ENCODE measurements at regions not wholly inside any gene's neighbourhood (a gene's known extent, or its start where the extent isn't known, plus 50 kb on each side); places are given as distances from the start of the nearest gene placed in this dataset.

- DNase-seq (ENCODE audit: low read depth in 2 of 2), result no peak
- Histone ChIP-seq H3K27me3 (ENCODE audit: control insufficient read depth, insufficient read depth, low read length) (no peaks in the 10 kb centered on the region), H3K79me2 (ENCODE audit: control insufficient read depth, insufficient read depth, low read length) (no peaks in the 10 kb centered on the region), H3K4me2 (ENCODE audit: extremely low read depth, insufficient read depth, low read length) (no peak overlapping the region), H4K20me1 (ENCODE audit: control insufficient read depth, extremely low read depth, insufficient read depth, low read length) (no peaks in the 10 kb centered on the region), H3K36me3 (ENCODE audit: control insufficient read depth, insufficient read depth, low read length) (no peaks in the 10 kb centered on the region), H2AFZ (ENCODE audit: low read length) (no peak overlapping the region), H3K9ac (ENCODE audit: insufficient read depth, low read length) (no peak overlapping the region), H3K9me3 (ENCODE audit: control insufficient read depth, insufficient read depth, low read depth, low read length) (no peaks in the 10 kb centered on the region), H3K4me1 (ENCODE audit: control insufficient read depth, extremely low read depth, insufficient read depth, low read length) (peaks cover 19% of the 10 kb centered on the region), H3K27ac (ENCODE audit: insufficient read depth, low read length) (no peak overlapping the region), H3K4me3 (replicated peaks in 1 of 4; ENCODE audit: control extremely low read depth in 1 of 4, insufficient read depth in 1 of 4, low read depth in 3 of 4, low read length in 4 of 4) (no peak overlapping the region)
- TF ChIP-seq CTCF (conservative IDR thresholded peaks at IDR 0.05 in 1 of 2, IDR thresholded peaks at IDR 0.05 in 1 of 2; ENCODE audit: low read depth in 1 of 2, low read length in 2 of 2), result no peak
- no peak for TF ChIP-seq EZH2 (IDR thresholded peaks at IDR 0.05; ENCODE audit: low read length, missing control alignments)
Measured at GRCh38 chr16:65545413-65545956, 423.6 kb upstream of the CDH11 start.

GRCh38 chr16:65543781-65544740 is 422.2 kb upstream of the CDH11 start:
- no peak overlapping the region for H3K27ac ChIP-seq (ENCODE audit: insufficient read depth, low read length)
- no peak for DNase-seq (ENCODE audit: low read depth in 2 of 2)
- no peaks in the 10 kb centered on the region for H3K27me3 ChIP-seq (ENCODE audit: control insufficient read depth, insufficient read depth, low read length)
- no peaks in the 10 kb centered on the region for H3K9me3 ChIP-seq (ENCODE audit: control insufficient read depth, insufficient read depth, low read depth, low read length)
- no peaks in the 10 kb centered on the region for H3K36me3 ChIP-seq (ENCODE audit: control insufficient read depth, insufficient read depth, low read length)
- peaks cover 19% of the 10 kb centered on the region for H3K4me1 ChIP-seq (ENCODE audit: control insufficient read depth, extremely low read depth, insufficient read depth, low read length)
- H4K20me1 ChIP-seq (ENCODE audit: control insufficient read depth, extremely low read depth, insufficient read depth, low read length), result no peaks in the 10 kb centered on the region
- no peak overlapping the region for H3K4me2 ChIP-seq (ENCODE audit: extremely low read depth, insufficient read depth, low read length)
- no peaks in the 10 kb centered on the region for H3K79me2 ChIP-seq (ENCODE audit: control insufficient read depth, insufficient read depth, low read length)
- H3K4me3 ChIP-seq (replicated peaks in 1 of 4; ENCODE audit: control extremely low read depth in 1 of 4, insufficient read depth in 1 of 4, low read depth in 3 of 4, low read length in 4 of 4), result no peak overlapping the region
- no peak overlapping the region for H3K9ac ChIP-seq (ENCODE audit: insufficient read depth, low read length)
- H2AFZ ChIP-seq (ENCODE audit: low read length), result no peak overlapping the region
- no peak for TF ChIP-seq CTCF (conservative IDR thresholded peaks at IDR 0.05 in 1 of 2, IDR thresholded peaks at IDR 0.05 in 1 of 2; ENCODE audit: low read depth in 1 of 2, low read length in 2 of 2)
- TF ChIP-seq EZH2 (IDR thresholded peaks at IDR 0.05; ENCODE audit: low read length, missing control alignments), result no peak

GRCh38 chr16:65541646-65542045 is 419.8 kb upstream of the CDH11 start:
- no peak for TF ChIP-seq EZH2 (IDR thresholded peaks at IDR 0.05; ENCODE audit: low read length, missing control alignments)
- Histone ChIP-seq H2AFZ (ENCODE audit: low read length) (no peak overlapping the region), H4K20me1 (ENCODE audit: control insufficient read depth, extremely low read depth, insufficient read depth, low read length) (no peaks in the 10 kb centered on the region), H3K27me3 (ENCODE audit: control insufficient read depth, insufficient read depth, low read length) (no peaks in the 10 kb centered on the region), H3K4me1 (ENCODE audit: control insufficient read depth, extremely low read depth, insufficient read depth, low read length) (peaks cover 4% of the 10 kb centered on the region), H3K9ac (ENCODE audit: insufficient read depth, low read length) (no peak overlapping the region), H3K4me2 (ENCODE audit: extremely low read depth, insufficient read depth, low read length) (no peak overlapping the region), H3K36me3 (ENCODE audit: control insufficient read depth, insufficient read depth, low read length) (no peaks in the 10 kb centered on the region), H3K79me2 (ENCODE audit: control insufficient read depth, insufficient read depth, low read length) (no peaks in the 10 kb centered on the region), H3K27ac (ENCODE audit: insufficient read depth, low read length) (no peak overlapping the region), H3K9me3 (ENCODE audit: control insufficient read depth, insufficient read depth, low read depth, low read length) (no peaks in the 10 kb centered on the region), H3K4me3 (replicated peaks in 1 of 4; ENCODE audit: control extremely low read depth in 1 of 4, insufficient read depth in 1 of 4, low read depth in 3 of 4, low read length in 4 of 4) (no peak overlapping the region)
- DNase-seq (ENCODE audit: low read depth in 2 of 2), result no peak
